Natural killer cell (primary cell): ENCODE measurements at regions not wholly inside any gene's neighbourhood (a gene's known extent, or its start where the extent isn't known, plus 50 kb on each side); places are given as distances from the start of the nearest gene placed in this dataset.

Experiments used
- ATAC-seq, 3 donors: fragments of 150-1000 bp in 2 of 3; fragments of 200-7000 bp in 1 of 3; cut with Tn5 transposase; 1 replicate in 1 of 3; 2 replicates in 2 of 3; pipeline ENCODE4 v1.10.0; 2021; ENCODE audit warnings: mild to moderate bottlenecking in 2 of 3, moderate library complexity in 2 of 3
- DNase-seq, 2 donors: peaks; one replicate each; pipeline versions ENCODE4 v3.0.0 to v3.0.0-alpha.2; 2013 to 2021; ENCODE audit warnings: mixed read lengths in 1 of 2
- H3K27ac ChIP-seq: one replicate; pipeline ENCODE4 v1.5.1; 2013; ENCODE audit warnings: mild to moderate bottlenecking, low read length
- H3K27me3 ChIP-seq: one replicate; pipeline ENCODE4 v1.6.1; 2013; ENCODE audit warnings: low read length; ENCODE audit not compliant: control insufficient read depth, insufficient read depth
- H3K36me3 ChIP-seq: one replicate; pipeline ENCODE4 v1.6.1; 2013; ENCODE audit warnings: low read length; ENCODE audit not compliant: control insufficient read depth, insufficient read depth
- H3K4me1 ChIP-seq: one replicate; pipeline ENCODE4 v1.6.1; 2013; ENCODE audit warnings: low read length; ENCODE audit not compliant: control insufficient read depth, insufficient read depth
- H3K4me3 ChIP-seq: one replicate; pipeline ENCODE4 v1.5.1; 2013; ENCODE audit warnings: low read length
- H3K9me3 ChIP-seq: one replicate; pipeline ENCODE4 v1.6.1; 2013; ENCODE audit warnings: low read length; ENCODE audit not compliant: control insufficient read depth, insufficient read depth
- H3K27ac Mint-ChIP-seq, 2 donors: one replicate each; pipeline ENCODE4 v1.8.0; 2022; ENCODE audit warnings: mild to moderate bottlenecking in 2 of 2, mixed read lengths in 2 of 2, moderate library complexity in 1 of 2
- H3K27me3 Mint-ChIP-seq, 2 donors: one replicate each; pipeline ENCODE4 v1.8.0; 2022; ENCODE audit warnings: low read depth in 2 of 2, mixed read lengths in 2 of 2
- H3K36me3 Mint-ChIP-seq: one replicate; pipeline ENCODE4 v1.8.0; 2022; ENCODE audit warnings: mixed read lengths
- H3K4me1 Mint-ChIP-seq, 2 donors: one replicate each; pipeline ENCODE4 v1.8.0; 2022; ENCODE audit warnings: mixed read lengths in 2 of 2
- H3K4me3 Mint-ChIP-seq: one replicate; pipeline ENCODE4 v1.8.0; 2022; ENCODE audit warnings: mild to moderate bottlenecking, moderate library complexity, mixed read lengths
- H3K9me3 Mint-ChIP-seq, 2 donors: one replicate each; pipeline ENCODE4 v1.8.0; 2022; ENCODE audit warnings: mixed read lengths in 2 of 2
- WGBS: methylation state at CpG from one replicate; pipeline ENCODE4 v1.1.7; 2013; ENCODE audit warnings: missing lambda C conversion rate; ENCODE audit not compliant: insufficient coverage; 5-methylcytosine and 5-hydroxymethylcytosine counted together
- intact Hi-C: fragments of 100-400 bp; cut with micrococcal nuclease; formaldehyde crosslinking; loops from one replicate; pipeline ENCODE4 v1.14.2; 2022
- TF ChIP-seq, protein P1 (sequence below): fragments of 200-600 bp; IDR thresholded peaks from one replicate; pipeline ENCODE4 v1.8.0; 2022; ENCODE audit warnings: antibody characterized with exemption

DNA sequence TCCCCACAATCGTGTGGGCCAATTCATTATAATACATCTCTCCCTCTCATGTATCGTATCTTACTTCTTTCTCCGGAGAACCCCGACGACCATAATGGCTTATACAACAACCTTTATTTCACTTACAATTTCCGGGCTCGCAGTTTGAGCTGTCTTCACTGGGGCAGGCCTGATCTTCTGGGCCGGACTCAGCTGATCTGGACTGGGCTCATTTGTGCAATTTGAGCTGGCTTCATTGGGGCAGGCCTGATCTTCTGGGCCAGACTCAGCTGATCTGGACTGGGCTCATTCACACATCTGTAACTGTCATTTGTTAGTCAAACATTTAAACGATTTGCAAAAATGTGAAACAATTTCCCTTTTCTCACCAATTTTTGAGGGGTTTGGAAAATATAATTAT is 171.5 kb upstream of the FRG1 start:
- H3K4me3 ChIP-seq, result no peak overlapping the region
- no peaks in the 10 kb centered on the region for H3K4me1 Mint-ChIP-seq
- TF ChIP-seq, protein P1, sequence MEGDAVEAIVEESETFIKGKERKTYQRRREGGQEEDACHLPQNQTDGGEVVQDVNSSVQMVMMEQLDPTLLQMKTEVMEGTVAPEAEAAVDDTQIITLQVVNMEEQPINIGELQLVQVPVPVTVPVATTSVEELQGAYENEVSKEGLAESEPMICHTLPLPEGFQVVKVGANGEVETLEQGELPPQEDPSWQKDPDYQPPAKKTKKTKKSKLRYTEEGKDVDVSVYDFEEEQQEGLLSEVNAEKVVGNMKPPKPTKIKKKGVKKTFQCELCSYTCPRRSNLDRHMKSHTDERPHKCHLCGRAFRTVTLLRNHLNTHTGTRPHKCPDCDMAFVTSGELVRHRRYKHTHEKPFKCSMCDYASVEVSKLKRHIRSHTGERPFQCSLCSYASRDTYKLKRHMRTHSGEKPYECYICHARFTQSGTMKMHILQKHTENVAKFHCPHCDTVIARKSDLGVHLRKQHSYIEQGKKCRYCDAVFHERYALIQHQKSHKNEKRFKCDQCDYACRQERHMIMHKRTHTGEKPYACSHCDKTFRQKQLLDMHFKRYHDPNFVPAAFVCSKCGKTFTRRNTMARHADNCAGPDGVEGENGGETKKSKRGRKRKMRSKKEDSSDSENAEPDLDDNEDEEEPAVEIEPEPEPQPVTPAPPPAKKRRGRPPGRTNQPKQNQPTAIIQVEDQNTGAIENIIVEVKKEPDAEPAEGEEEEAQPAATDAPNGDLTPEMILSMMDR, result no peak
- no peak for ATAC-seq
- no peaks in the 10 kb centered on the region for H3K36me3 Mint-ChIP-seq
- H3K4me3 Mint-ChIP-seq, result no peak overlapping the region
- intact Hi-C loops, result no loop called here
- no peaks in the 10 kb centered on the region for H3K27me3 Mint-ChIP-seq
- no peak overlapping the region for H3K27ac ChIP-seq
- H3K27ac Mint-ChIP-seq, result no peak overlapping the region
- WGBS, result 88% methylated on average over 8 of the region's 9 CpGs
- no peak for DNase-seq
- H3K9me3 Mint-ChIP-seq, result peaks cover 5% of the 10 kb centered on the region in 2 donors
- H3K27me3 ChIP-seq, result no peaks in the 10 kb centered on the region
- H3K9me3 ChIP-seq, result no peaks in the 10 kb centered on the region
- no peaks in the 10 kb centered on the region for H3K36me3 ChIP-seq
- no peaks in the 10 kb centered on the region for H3K4me1 ChIP-seq

DNA sequence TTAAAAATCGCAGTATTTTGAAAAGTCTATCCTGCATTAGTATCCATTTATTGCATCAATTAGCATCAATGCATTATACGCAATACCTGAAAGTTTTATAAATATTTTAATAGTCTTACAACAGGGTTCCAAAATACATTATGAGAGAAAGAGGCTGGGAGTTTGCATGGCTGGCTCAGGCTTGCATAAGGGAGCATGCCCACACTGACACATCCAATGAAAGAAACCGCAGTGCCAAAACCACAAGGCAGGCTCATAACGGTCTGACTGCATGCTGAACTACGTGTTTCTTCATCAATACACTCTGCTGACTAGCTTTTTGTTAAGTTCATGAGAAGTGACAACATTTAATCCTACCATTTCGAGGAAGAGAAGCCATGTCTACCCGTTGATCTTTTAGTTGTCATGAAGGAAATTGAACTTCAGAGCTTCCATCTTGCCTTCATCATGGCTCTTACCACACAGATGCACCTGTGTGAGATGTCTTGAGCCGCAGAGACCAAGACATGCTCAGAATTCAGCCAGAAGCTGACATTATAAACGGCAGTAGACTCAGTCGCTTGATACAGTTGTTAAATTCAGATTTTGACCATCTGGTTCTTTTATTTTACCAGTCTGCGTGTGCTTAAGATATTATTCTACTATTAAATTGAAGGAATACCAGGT is 168.8 kb upstream of the FRG1 start:
- no peaks in the 10 kb centered on the region for H3K36me3 ChIP-seq
- 82% methylated on average over 8 of the region's 11 CpGs for WGBS
- no peaks in the 10 kb centered on the region for H3K27me3 ChIP-seq
- H3K4me1 ChIP-seq, result no peaks in the 10 kb centered on the region
- no peak for DNase-seq
- intact Hi-C loops, result no loop called here
- no peak overlapping the region for H3K4me3 ChIP-seq
- no peaks in the 10 kb centered on the region for H3K27me3 Mint-ChIP-seq
- no peak overlapping the region for H3K27ac Mint-ChIP-seq
- ATAC-seq, result no peak
- peaks cover 2 to 7% of the 10 kb centered on the region in 2 donors for H3K9me3 Mint-ChIP-seq
- TF ChIP-seq, protein P1, result no peak
- H3K9me3 ChIP-seq, result no peaks in the 10 kb centered on the region
- no peaks in the 10 kb centered on the region for H3K36me3 Mint-ChIP-seq
- no peaks in the 10 kb centered on the region for H3K4me1 Mint-ChIP-seq
- H3K27ac ChIP-seq, result no peak overlapping the region
- no peak overlapping the region for H3K4me3 Mint-ChIP-seq

DNA sequence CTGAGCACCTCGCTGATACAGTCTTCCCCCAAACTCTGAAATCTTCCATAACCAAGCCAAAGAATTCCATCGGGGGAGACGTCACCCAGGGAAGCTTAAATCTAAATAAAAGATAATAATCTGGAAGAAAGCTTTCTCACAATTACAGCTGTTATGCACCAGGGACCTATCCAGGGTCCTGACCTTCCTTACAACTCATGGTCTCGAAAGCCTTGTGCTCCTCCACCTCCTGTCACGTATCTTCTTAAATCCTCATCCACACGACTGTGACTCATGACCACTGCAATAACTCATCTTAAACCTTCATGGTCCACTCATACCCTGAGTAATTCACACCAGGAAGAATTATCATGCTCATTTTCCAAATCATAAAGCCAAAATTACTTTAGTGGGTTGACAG is 166.8 kb upstream of the FRG1 start:
- ATAC-seq (no peak), DNase-seq (no peak)
- no peaks in the 10 kb centered on the region for H3K4me1 Mint-ChIP-seq
- no peak overlapping the region for H3K4me3 ChIP-seq
- no peaks in the 10 kb centered on the region for H3K27me3 Mint-ChIP-seq
- H3K36me3 Mint-ChIP-seq, result no peaks in the 10 kb centered on the region
- WGBS, result 59% methylated on average over 6 of the region's 6 CpGs
- no peaks in the 10 kb centered on the region for H3K36me3 ChIP-seq
- intact Hi-C loops, result no loop called here
- H3K4me1 ChIP-seq, result no peaks in the 10 kb centered on the region
- H3K27ac ChIP-seq, result no peak overlapping the region
- no peak overlapping the region for H3K27ac Mint-ChIP-seq
- H3K4me3 Mint-ChIP-seq, result no peak overlapping the region
- no peaks in the 10 kb centered on the region for H3K27me3 ChIP-seq
- peaks cover 8 to 11% of the 10 kb centered on the region in 2 donors for H3K9me3 Mint-ChIP-seq
- H3K9me3 ChIP-seq, result no peaks in the 10 kb centered on the region
- TF ChIP-seq, protein P1, result no peak
